HEK293T (cell line): ENCODE measurements at regions not wholly inside any gene's neighbourhood (a gene's known extent, or its start where the extent isn't known, plus 50 kb on each side); places are given as distances from the start of the nearest gene placed in this dataset.

Experiments
- ARNT ChIP-seq: fragments of 450-650 bp; IDR thresholded peaks from 2 replicates; pipeline ENCODE4 v1.6.1; 2017; ENCODE audit warnings: mild to moderate bottlenecking
- BHLHE40 ChIP-seq: fragments of 450-650 bp; IDR thresholded peaks from 2 replicates; pipeline ENCODE4 v1.6.1; 2016; ENCODE audit warnings: mild to moderate bottlenecking, moderate library complexity, borderline replicate concordance
- CTBP1 ChIP-seq: fragments of 450-650 bp; IDR thresholded peaks from 2 replicates; pipeline ENCODE4 v1.6.1; 2016; ENCODE audit warnings: borderline replicate concordance
- ELF4 ChIP-seq: fragments of 450-650 bp; IDR thresholded peaks from 2 replicates; pipeline ENCODE4 v1.6.1; 2017; ENCODE audit warnings: antibody characterized with exemption
- FOXA1 ChIP-seq: fragments of 450-650 bp; IDR thresholded peaks from 2 replicates; pipeline ENCODE4 v1.6.1; 2016; ENCODE audit warnings: mild to moderate bottlenecking
- FOXK2 ChIP-seq: fragments of 450-650 bp; IDR thresholded peaks from 2 replicates; pipeline ENCODE4 v1.6.1; 2016; ENCODE audit warnings: mild to moderate bottlenecking
- FOXM1 ChIP-seq: fragments of 450-650 bp; IDR thresholded peaks from 2 replicates; pipeline ENCODE4 v1.6.1; 2017; ENCODE audit warnings: mild to moderate bottlenecking, borderline replicate concordance
- HDGF ChIP-seq: fragments of 450-650 bp; IDR thresholded peaks from 2 replicates; pipeline ENCODE4 v1.6.1; 2017; ENCODE audit warnings: antibody characterized with exemption, borderline replicate concordance
- L3MBTL2 ChIP-seq: fragments of 450-650 bp; conservative IDR thresholded peaks from 2 replicates; pipeline ENCODE4 v1.6.1; 2016; ENCODE audit warnings: mild to moderate bottlenecking
- LEF1 ChIP-seq: fragments of 450-650 bp; IDR thresholded peaks from 2 replicates; pipeline ENCODE4 v1.6.1; 2017; ENCODE audit warnings: mild to moderate bottlenecking, borderline replicate concordance
- SP1 ChIP-seq: fragments of 450-650 bp; IDR thresholded peaks from 2 replicates; pipeline ENCODE4 v1.6.1; 2017
- SUZ12 ChIP-seq: fragments of 450-650 bp; IDR thresholded peaks from 2 replicates; pipeline ENCODE4 v1.6.1; 2016; ENCODE audit warnings: mild to moderate bottlenecking
- ZNF384 ChIP-seq: fragments of 450-650 bp; IDR thresholded peaks from 2 replicates; pipeline ENCODE4 v1.6.1; 2016
- TF ChIP-seq, protein P1 (sequence below): fragments of 450-650 bp; IDR thresholded peaks from 2 replicates; pipeline ENCODE4 v1.6.1; 2016

DNA sequence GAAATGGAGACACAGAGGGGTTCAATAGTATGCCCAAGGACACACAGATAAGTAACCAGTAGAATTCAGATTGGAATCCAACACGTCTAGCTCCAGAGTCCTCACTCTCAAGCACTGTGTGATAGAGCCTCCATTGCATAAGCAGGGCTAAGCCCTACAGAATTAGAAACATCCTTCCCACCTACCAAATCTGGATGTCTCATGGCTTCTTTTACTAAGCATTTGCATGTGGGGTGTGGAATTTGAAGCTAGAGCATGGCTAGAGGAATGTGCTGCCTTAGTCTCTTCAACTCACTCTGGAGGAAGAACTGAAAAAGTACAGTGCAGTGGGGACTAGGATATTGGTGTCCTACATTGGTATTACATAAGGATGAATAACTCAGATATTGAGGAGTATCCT lies 119.4 kb downstream of the MFAP3L start:
- no peak for TF ChIP-seq SUZ12
- TF ChIP-seq, protein P1, sequence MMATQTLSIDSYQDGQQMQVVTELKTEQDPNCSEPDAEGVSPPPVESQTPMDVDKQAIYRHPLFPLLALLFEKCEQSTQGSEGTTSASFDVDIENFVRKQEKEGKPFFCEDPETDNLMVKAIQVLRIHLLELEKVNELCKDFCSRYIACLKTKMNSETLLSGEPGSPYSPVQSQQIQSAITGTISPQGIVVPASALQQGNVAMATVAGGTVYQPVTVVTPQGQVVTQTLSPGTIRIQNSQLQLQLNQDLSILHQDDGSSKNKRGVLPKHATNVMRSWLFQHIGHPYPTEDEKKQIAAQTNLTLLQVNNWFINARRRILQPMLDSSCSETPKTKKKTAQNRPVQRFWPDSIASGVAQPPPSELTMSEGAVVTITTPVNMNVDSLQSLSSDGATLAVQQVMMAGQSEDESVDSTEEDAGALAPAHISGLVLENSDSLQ = no peak
- TF ChIP-seq FOXM1 = no peak
- TF ChIP-seq ELF4 = no peak
- TF ChIP-seq BHLHE40 = no peak
- no peak for TF ChIP-seq FOXK2
- TF ChIP-seq ZNF384 = no peak
- no peak for TF ChIP-seq SP1
- TF ChIP-seq FOXA1 = no peak
- TF ChIP-seq L3MBTL2 = no peak
- no peak for TF ChIP-seq CTBP1
- no peak for TF ChIP-seq LEF1
- no peak for TF ChIP-seq ARNT
- no peak for TF ChIP-seq HDGF
